Transverse colon (tissue), 4 donors: ENCODE measurements at regions not wholly inside any gene's neighbourhood (a gene's known extent, or its start where the extent isn't known, plus 50 kb on each side); places are given as distances from the start of the nearest gene placed in this dataset.

Experiments used
- DNase-seq: peaks from one replicate; pipeline ENCODE4 v3.0.0-alpha.2; 2019
- H3K27ac ChIP-seq, 4 donors: fragments of 200-600 bp; sonication (generic); 2 replicates each; pipeline ENCODE4 v1.5.1; 2016 to 2018; ENCODE audit warnings: inconsistent platforms in 4 of 4
- H3K27me3 ChIP-seq: fragments of 200-600 bp; sonication (generic); 2 replicates; pipeline ENCODE4 v1.5.1; 2017; ENCODE audit warnings: inconsistent platforms
- H3K36me3 ChIP-seq, 4 donors: fragments of 200-600 bp; sonication (generic); 2 replicates each; pipeline ENCODE4 v1.5.1; 2017 to 2019; ENCODE audit warnings: inconsistent platforms in 4 of 4
- H3K4me1 ChIP-seq, 4 donors: fragments of 200-600 bp; sonication (generic); 2 replicates each; pipeline ENCODE4 v1.5.1; 2017 to 2020; ENCODE audit warnings: inconsistent platforms in 4 of 4
- H3K4me3 ChIP-seq, 4 donors: fragments of 200-600 bp; sonication (generic); 1 replicate in 1 of 4; 2 replicates in 3 of 4; pipeline versions ENCODE4 v1.5.1 to v1.6.1; 2017 to 2019; ENCODE audit warnings: inconsistent platforms in 4 of 4
- H3K9me3 ChIP-seq, 2 donors: fragments of 200-600 bp; sonication (generic); 2 replicates each; pipeline ENCODE4 v1.5.1; 2017 to 2019; ENCODE audit warnings: inconsistent platforms in 2 of 2
- EP300 ChIP-seq: sonication (generic); formaldehyde crosslinking; IDR thresholded peaks from one replicate; pipeline ENCODE4 v1.6.1; 2017; ENCODE audit warnings: antibody characterized with exemption, low read depth
- POLR2A ChIP-seq: fragments of 450-650 bp; IDR thresholded peaks from one replicate; pipeline ENCODE4 v1.6.1; 2016; ENCODE audit warnings: antibody characterized with exemption, mild to moderate bottlenecking, moderate library complexity
- POLR2AphosphoS5 ChIP-seq, 3 donors: sonication (generic); formaldehyde crosslinking; IDR thresholded peaks; one replicate each; pipeline ENCODE4 v1.6.1; 2016; ENCODE audit warnings: antibody characterized with exemption in 3 of 3
- WGBS, 2 donors: methylation state at CpG; one replicate each; pipeline ENCODE4 v1.1.5; 2018; ENCODE audit warnings: low coverage in 1 of 2; 5-methylcytosine and 5-hydroxymethylcytosine counted together
- in situ Hi-C, 4 donors: fragments of 200-750 bp; cut with MboI; loops; one replicate each; pipeline versions ENCODE4 v1.15.0 to v1.15.1; 2017; ENCODE audit warnings: low sequenced_read_pairs in 3 of 4, low pct_ligation_motif_present in 1 of 4, low pct_unique_long_range_greater_than_20kb in 1 of 4
- intact Hi-C: fragments of 100-400 bp; cut with DNase I; formaldehyde crosslinking; loops from one replicate; pipeline ENCODE4 v1.15.1; 2023; ENCODE audit warnings: low total_unique reads
- TF ChIP-seq, protein P1 (sequence below), 5 experiments: fragments of 200-600 bp in 3 of 5; fragments of 450-650 bp in 2 of 5; sonication (generic) in 3 of 5; IDR thresholded peaks; 1 replicate in 2 of 5; 2 replicates in 3 of 5; pipeline ENCODE4 v1.5.1; 2016 to 2017; ENCODE audit warnings: antibody characterized with exemption in 5 of 5, inconsistent platforms in 3 of 5, mild to moderate bottlenecking in 2 of 5, moderate library complexity in 1 of 5

DNA sequence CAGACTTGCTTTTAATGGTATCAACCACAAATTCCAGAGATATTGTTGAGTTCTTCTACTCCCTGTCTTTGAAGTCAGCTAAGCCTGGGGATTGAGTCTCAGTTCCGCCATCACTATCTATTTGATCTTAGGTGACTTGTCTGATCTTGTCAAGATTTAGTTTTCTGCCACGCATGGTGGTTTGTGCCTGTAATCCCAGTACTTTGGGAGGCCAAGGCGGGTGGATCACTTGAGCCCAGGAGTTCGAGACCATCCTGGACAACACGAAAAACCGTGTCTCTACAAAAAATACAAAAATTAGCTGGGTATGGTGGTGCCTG lies 376.9 kb downstream of the FGF9 start:
- H3K36me3 ChIP-seq, result no peaks in the 10 kb centered on the region
- no peaks in the 10 kb centered on the region for H3K4me1 ChIP-seq
- no peak for TF ChIP-seq EP300
- TF ChIP-seq POLR2AphosphoS5 (IDR thresholded peaks at IDR 0.05), result no peak
- no peak for TF ChIP-seq POLR2A
- TF ChIP-seq, protein P1, sequence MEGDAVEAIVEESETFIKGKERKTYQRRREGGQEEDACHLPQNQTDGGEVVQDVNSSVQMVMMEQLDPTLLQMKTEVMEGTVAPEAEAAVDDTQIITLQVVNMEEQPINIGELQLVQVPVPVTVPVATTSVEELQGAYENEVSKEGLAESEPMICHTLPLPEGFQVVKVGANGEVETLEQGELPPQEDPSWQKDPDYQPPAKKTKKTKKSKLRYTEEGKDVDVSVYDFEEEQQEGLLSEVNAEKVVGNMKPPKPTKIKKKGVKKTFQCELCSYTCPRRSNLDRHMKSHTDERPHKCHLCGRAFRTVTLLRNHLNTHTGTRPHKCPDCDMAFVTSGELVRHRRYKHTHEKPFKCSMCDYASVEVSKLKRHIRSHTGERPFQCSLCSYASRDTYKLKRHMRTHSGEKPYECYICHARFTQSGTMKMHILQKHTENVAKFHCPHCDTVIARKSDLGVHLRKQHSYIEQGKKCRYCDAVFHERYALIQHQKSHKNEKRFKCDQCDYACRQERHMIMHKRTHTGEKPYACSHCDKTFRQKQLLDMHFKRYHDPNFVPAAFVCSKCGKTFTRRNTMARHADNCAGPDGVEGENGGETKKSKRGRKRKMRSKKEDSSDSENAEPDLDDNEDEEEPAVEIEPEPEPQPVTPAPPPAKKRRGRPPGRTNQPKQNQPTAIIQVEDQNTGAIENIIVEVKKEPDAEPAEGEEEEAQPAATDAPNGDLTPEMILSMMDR (IDR thresholded peaks at IDR 0.05), result no peak
- intact Hi-C loops, result no loop called here
- H3K9me3 ChIP-seq, result no peaks in the 10 kb centered on the region
- no peaks in the 10 kb centered on the region for H3K27me3 ChIP-seq
- in situ Hi-C loops, result no loop called here
- WGBS, 2 donors, result 84 to 90% methylated on average over 4 to 6 of the region's 6 CpGs
- DNase-seq, result no peak
- H3K27ac ChIP-seq, result no peak overlapping the region
- no peak overlapping the region for H3K4me3 ChIP-seq

DNA sequence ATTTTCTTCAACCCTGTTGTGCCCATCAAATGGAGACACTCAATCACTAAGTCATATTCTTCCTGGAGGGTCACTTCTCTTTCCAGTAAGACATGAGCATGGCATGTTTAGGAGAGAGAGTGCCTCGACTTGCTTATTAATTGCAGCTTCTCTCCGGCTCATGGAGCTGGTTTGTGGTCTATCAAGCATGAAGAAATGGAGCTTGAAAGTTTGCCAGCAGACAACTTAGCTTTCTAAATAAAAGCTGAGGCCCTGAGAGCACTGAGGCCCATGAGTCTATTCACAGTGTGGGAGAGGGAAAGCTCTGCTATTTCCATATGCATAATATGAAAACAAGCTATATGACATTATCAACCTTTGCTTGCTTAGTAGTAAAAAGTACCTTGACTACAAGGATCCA lies 378.5 kb downstream of the FGF9 start:
- WGBS, 2 donors, result 67% methylated on average over 2 of the region's 2 CpGs; no CpG with 5 or more reads in 1 of the 2 donors
- intact Hi-C loops, result no loop called here

DNA sequence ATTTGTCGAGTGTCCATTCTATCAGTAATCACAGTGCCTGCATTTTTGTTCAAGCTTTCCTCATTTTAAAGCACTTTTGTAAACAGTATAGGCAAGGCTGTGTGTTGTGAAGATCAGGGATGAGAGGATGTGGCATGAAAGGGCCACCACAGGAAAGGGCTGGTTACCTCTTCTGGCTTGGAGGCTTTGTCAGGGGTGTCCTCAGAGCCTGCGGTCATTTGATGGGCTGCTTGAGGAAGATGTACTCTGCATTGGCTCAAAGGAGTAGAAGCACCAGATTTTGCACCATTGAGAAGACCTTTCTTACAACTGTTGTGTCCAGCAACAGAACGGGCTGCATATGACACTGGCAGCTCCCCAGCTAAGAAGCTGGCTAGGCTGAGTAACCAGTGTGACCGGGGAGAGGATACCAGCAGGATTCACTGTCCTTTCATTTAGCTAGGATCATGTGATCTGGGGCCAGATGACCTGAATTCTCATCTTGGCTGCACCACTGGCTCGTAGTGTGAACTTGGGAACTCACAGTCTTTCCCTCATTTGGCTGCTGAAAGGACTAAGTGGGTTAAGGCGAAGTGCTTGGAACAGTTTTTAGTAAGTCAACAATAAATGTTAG lies 380.2 kb downstream of the FGF9 start:
- no peak for TF ChIP-seq POLR2AphosphoS5 (IDR thresholded peaks at IDR 0.05)
- no peak for TF ChIP-seq EP300
- no peak for TF ChIP-seq POLR2A
- TF ChIP-seq, protein P1 (IDR thresholded peaks at IDR 0.05), result no peak
- no peak overlapping the region for H3K27ac ChIP-seq
- no peaks in the 10 kb centered on the region for H3K27me3 ChIP-seq
- in situ Hi-C loops, result no loop called here
- H3K4me1 ChIP-seq, result no peaks in the 10 kb centered on the region
- no peak overlapping the region for H3K4me3 ChIP-seq
- H3K36me3 ChIP-seq, result no peaks in the 10 kb centered on the region
- intact Hi-C loops, result no loop called here
- WGBS, 2 donors, result 87 to 96% methylated on average over 3 to 6 of the region's 6 CpGs
- H3K9me3 ChIP-seq, result no peaks in the 10 kb centered on the region
- DNase-seq, result no peak

More for the DNA sequence above, 378.5 kb downstream of the FGF9 start:
- no peak overlapping the region for H3K4me3 ChIP-seq
- H3K4me1 ChIP-seq, result no peaks in the 10 kb centered on the region
- no peak for TF ChIP-seq POLR2A
- TF ChIP-seq, protein P1 (IDR thresholded peaks at IDR 0.05), result no peak
- TF ChIP-seq POLR2AphosphoS5 (IDR thresholded peaks at IDR 0.05), result no peak
- no peak for TF ChIP-seq EP300
- no peaks in the 10 kb centered on the region for H3K9me3 ChIP-seq
- no peak overlapping the region for H3K27ac ChIP-seq
- in situ Hi-C loops, result no loop called here
- no peaks in the 10 kb centered on the region for H3K36me3 ChIP-seq
- no peak for DNase-seq
- H3K27me3 ChIP-seq, result no peaks in the 10 kb centered on the region

DNA sequence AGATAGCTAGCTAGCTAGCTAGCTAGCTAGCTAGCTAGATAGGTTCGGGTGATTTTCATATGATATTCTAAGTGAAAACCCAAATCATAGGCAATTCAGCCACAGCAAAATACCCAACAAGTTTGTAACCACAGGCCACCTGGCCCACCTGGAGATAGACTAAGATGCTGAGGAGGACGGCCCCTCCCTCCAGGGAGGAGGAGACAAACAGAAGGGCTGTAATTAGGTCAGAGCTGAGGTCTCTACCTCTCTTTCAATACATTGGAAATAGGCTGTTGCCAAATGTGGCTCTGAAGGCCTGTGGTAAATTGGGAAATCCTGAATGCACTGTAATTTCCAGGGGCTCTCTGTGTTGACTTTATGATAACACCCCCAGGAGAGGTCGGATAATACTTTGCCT lies 382.2 kb downstream of the FGF9 start:
- H3K4me1 ChIP-seq, result no peaks in the 10 kb centered on the region

More for the DNA sequence above, 382.2 kb downstream of the FGF9 start:
- in situ Hi-C loops, result no loop called here
- no peak for DNase-seq
- no peaks in the 10 kb centered on the region for H3K27me3 ChIP-seq
- H3K27ac ChIP-seq, result no peak overlapping the region
- H3K4me3 ChIP-seq, result no peak overlapping the region
- H3K9me3 ChIP-seq, result no peaks in the 10 kb centered on the region
- WGBS, 2 donors, result 71 to 89% methylated on average over 1 to 3 of the region's 3 CpGs
- TF ChIP-seq POLR2A (no peak), POLR2AphosphoS5 (IDR thresholded peaks at IDR 0.05) (no peak), EP300 (no peak)
- TF ChIP-seq, protein P1 (IDR thresholded peaks at IDR 0.05), result no peak
- intact Hi-C loops, result no loop called here
- H3K36me3 ChIP-seq, result no peaks in the 10 kb centered on the region
